GM21825 (cell line): ENCODE measurements at regions not wholly inside any gene's neighbourhood (a gene's known extent, or its start where the extent isn't known, plus 50 kb on each side); places are given as distances from the start of the nearest gene placed in this dataset.

ENCODE experiments used
- ATAC-seq: cut with Tn5 transposase; IDR thresholded peaks from one replicate; pipeline ENCODE4 v1.9.1; 2021; ENCODE audit warnings: mild to moderate bottlenecking, moderate library complexity; ENCODE audit not compliant: unreplicated experiment

GRCh38 chr16:5444189-5444588 is 346.6 kb upstream of the EEF2KMT start:
- ATAC-seq, result no peak

GRCh38 chr16:5442986-5443385 is 345.4 kb upstream of the EEF2KMT start:
- ATAC-seq, result no peak

GRCh38 chr16:5442054-5442453 is 344.5 kb upstream of the EEF2KMT start:
- ATAC-seq, result no peak

GRCh38 chr16:5438591-5438990 is 341.0 kb upstream of the EEF2KMT start:
- no peak for ATAC-seq

- ATAC-seq, result no peak
These were observed 336.0 kb upstream of the EEF2KMT start for GRCh38 chr16:5433587-5433986.

GRCh38 chr16:5432166-5432565 is 334.6 kb upstream of the EEF2KMT start:
- no peak for ATAC-seq

- no peak for ATAC-seq
These were observed 333.0 kb upstream of the EEF2KMT start for GRCh38 chr16:5430598-5430997.

GRCh38 chr16:5428932-5429331 is 331.3 kb upstream of the EEF2KMT start:
- ATAC-seq, result no peak

GRCh38 chr16:5427571-5427970 is 330.0 kb upstream of the EEF2KMT start:
- no peak for ATAC-seq

GRCh38 chr16:5422643-5423496 is 325.3 kb upstream of the EEF2KMT start:
- ATAC-seq, result no peak

- no peak for ATAC-seq
These were observed 324.5 kb upstream of the EEF2KMT start for GRCh38 chr16:5422047-5422446.

GRCh38 chr16:5416013-5416412 is 318.4 kb upstream of the EEF2KMT start:
- ATAC-seq, result no peak

GRCh38 chr16:5415123-5415522 is 317.5 kb upstream of the EEF2KMT start:
- ATAC-seq, result no peak

- ATAC-seq, result no peak
These were observed 315.1 kb upstream of the EEF2KMT start for GRCh38 chr16:5412731-5413130.

GRCh38 chr16:5398203-5398602 is 300.6 kb upstream of the EEF2KMT start:
- no peak for ATAC-seq

- ATAC-seq, result no peak
These were observed 299.3 kb upstream of the EEF2KMT start for GRCh38 chr16:5396880-5397279.

GRCh38 chr16:5393070-5393469 is 295.5 kb upstream of the EEF2KMT start:
- ATAC-seq, result no peak

GRCh38 chr16:5386989-5387388 is 289.4 kb upstream of the EEF2KMT start:
- no peak for ATAC-seq

- no peak for ATAC-seq
These were observed 288.2 kb upstream of the EEF2KMT start for GRCh38 chr16:5385811-5386210.

- ATAC-seq, result no peak
These were observed 287.5 kb upstream of the EEF2KMT start for GRCh38 chr16:5385115-5385514.

GRCh38 chr16:5383737-5384136 is 286.1 kb upstream of the EEF2KMT start:
- no peak for ATAC-seq

GRCh38 chr16:5382484-5382883 is 284.9 kb upstream of the EEF2KMT start:
- no peak for ATAC-seq

GRCh38 chr16:5381481-5381880 is 283.9 kb upstream of the EEF2KMT start:
- ATAC-seq, result no peak
